ENCODE measurements at regions not wholly inside any gene's neighbourhood (a gene's known extent, or its start where the extent isn't known, plus 50 kb on each side); places are given as distances from the start of the nearest gene placed in this dataset.
"Not testable (repeated sequence)": the region's sequence is repeated elsewhere in the genome, so short reads cannot be mapped to it uniquely, and the experiment has no call there.

GRCh38 chr1:120519196-120519595 lies 104.4 kb downstream of the NBPF8 start:
- not testable (repeated sequence) for H3K36me3 ChIP-seq (ENCODE audit: control insufficient read depth, insufficient read depth, low read length); H3K9me3 ChIP-seq (ENCODE audit: control insufficient read depth, insufficient read depth, low read depth, low read length); H3K27ac ChIP-seq (ENCODE audit: low read depth, low read length); H3K4me3 ChIP-seq (ENCODE audit: low read depth, low read length); H3K27me3 ChIP-seq (ENCODE audit: control insufficient read depth, insufficient read depth, low read length); H3K9ac ChIP-seq (ENCODE audit: low read length); H3K4me1 ChIP-seq (ENCODE audit: control insufficient read depth, insufficient read depth, low read length)

- H3K9me3 ChIP-seq (ENCODE audit: control insufficient read depth, insufficient read depth, low read depth, low read length); H3K4me1 ChIP-seq (ENCODE audit: control insufficient read depth, insufficient read depth, low read length); H3K9ac ChIP-seq (ENCODE audit: low read length); H3K27ac ChIP-seq (ENCODE audit: low read depth, low read length); H3K4me3 ChIP-seq (ENCODE audit: low read depth, low read length); H3K36me3 ChIP-seq (ENCODE audit: control insufficient read depth, insufficient read depth, low read length); H3K27me3 ChIP-seq (ENCODE audit: control insufficient read depth, insufficient read depth, low read length): not testable (repeated sequence)
Measured at GRCh38 chr1:120524416-120524815, 109.6 kb downstream of the NBPF8 start.

- H3K27me3 ChIP-seq (ENCODE audit: control insufficient read depth, insufficient read depth, low read length); H3K36me3 ChIP-seq (ENCODE audit: control insufficient read depth, insufficient read depth, low read length); H3K27ac ChIP-seq (ENCODE audit: low read depth, low read length); H3K4me1 ChIP-seq (ENCODE audit: control insufficient read depth, insufficient read depth, low read length); H3K9me3 ChIP-seq (ENCODE audit: control insufficient read depth, insufficient read depth, low read depth, low read length); H3K9ac ChIP-seq (ENCODE audit: low read length); H3K4me3 ChIP-seq (ENCODE audit: low read depth, low read length): not testable (repeated sequence)
Measured at GRCh38 chr1:120525386-120525785, 110.6 kb downstream of the NBPF8 start.

GRCh38 chr1:120529475-120530089 lies 114.7 kb downstream of the NBPF8 start:
- not testable (repeated sequence) for H3K36me3 ChIP-seq (ENCODE audit: control insufficient read depth, insufficient read depth, low read length); H3K9me3 ChIP-seq (ENCODE audit: control insufficient read depth, insufficient read depth, low read depth, low read length); H3K4me3 ChIP-seq (ENCODE audit: low read depth, low read length); H3K27ac ChIP-seq (ENCODE audit: low read depth, low read length); H3K9ac ChIP-seq (ENCODE audit: low read length); H3K27me3 ChIP-seq (ENCODE audit: control insufficient read depth, insufficient read depth, low read length); H3K4me1 ChIP-seq (ENCODE audit: control insufficient read depth, insufficient read depth, low read length)

- not testable (repeated sequence) for H3K9me3 ChIP-seq (ENCODE audit: control insufficient read depth, insufficient read depth, low read depth, low read length); H3K4me3 ChIP-seq (ENCODE audit: low read depth, low read length); H3K4me1 ChIP-seq (ENCODE audit: control insufficient read depth, insufficient read depth, low read length); H3K27ac ChIP-seq (ENCODE audit: low read depth, low read length); H3K36me3 ChIP-seq (ENCODE audit: control insufficient read depth, insufficient read depth, low read length); H3K9ac ChIP-seq (ENCODE audit: low read length); H3K27me3 ChIP-seq (ENCODE audit: control insufficient read depth, insufficient read depth, low read length)
Measured at GRCh38 chr1:120531455-120531854, 116.6 kb downstream of the NBPF8 start.

GRCh38 chr1:120534361-120535047 lies 119.7 kb downstream of the NBPF8 start:
- H3K4me1 ChIP-seq (ENCODE audit: control insufficient read depth, insufficient read depth, low read length); H3K36me3 ChIP-seq (ENCODE audit: control insufficient read depth, insufficient read depth, low read length); H3K9ac ChIP-seq (ENCODE audit: low read length); H3K9me3 ChIP-seq (ENCODE audit: control insufficient read depth, insufficient read depth, low read depth, low read length); H3K27ac ChIP-seq (ENCODE audit: low read depth, low read length); H3K27me3 ChIP-seq (ENCODE audit: control insufficient read depth, insufficient read depth, low read length); H3K4me3 ChIP-seq (ENCODE audit: low read depth, low read length): not testable (repeated sequence)

GRCh38 chr1:120535052-120535451 lies 120.2 kb downstream of the NBPF8 start:
- not testable (repeated sequence) for H3K4me3 ChIP-seq (ENCODE audit: low read depth, low read length); H3K27ac ChIP-seq (ENCODE audit: low read depth, low read length); H3K9me3 ChIP-seq (ENCODE audit: control insufficient read depth, insufficient read depth, low read depth, low read length); H3K36me3 ChIP-seq (ENCODE audit: control insufficient read depth, insufficient read depth, low read length); H3K9ac ChIP-seq (ENCODE audit: low read length); H3K4me1 ChIP-seq (ENCODE audit: control insufficient read depth, insufficient read depth, low read length); H3K27me3 ChIP-seq (ENCODE audit: control insufficient read depth, insufficient read depth, low read length)

- H3K9ac ChIP-seq (ENCODE audit: low read length); H3K27ac ChIP-seq (ENCODE audit: low read depth, low read length); H3K4me3 ChIP-seq (ENCODE audit: low read depth, low read length); H3K27me3 ChIP-seq (ENCODE audit: control insufficient read depth, insufficient read depth, low read length); H3K9me3 ChIP-seq (ENCODE audit: control insufficient read depth, insufficient read depth, low read depth, low read length); H3K36me3 ChIP-seq (ENCODE audit: control insufficient read depth, insufficient read depth, low read length); H3K4me1 ChIP-seq (ENCODE audit: control insufficient read depth, insufficient read depth, low read length): not testable (repeated sequence)
Measured at GRCh38 chr1:120541394-120541793, 126.6 kb downstream of the NBPF8 start.

- H3K36me3 ChIP-seq (ENCODE audit: control insufficient read depth, insufficient read depth, low read length); H3K4me1 ChIP-seq (ENCODE audit: control insufficient read depth, insufficient read depth, low read length); H3K4me3 ChIP-seq (ENCODE audit: low read depth, low read length); H3K27me3 ChIP-seq (ENCODE audit: control insufficient read depth, insufficient read depth, low read length); H3K9me3 ChIP-seq (ENCODE audit: control insufficient read depth, insufficient read depth, low read depth, low read length); H3K27ac ChIP-seq (ENCODE audit: low read depth, low read length); H3K9ac ChIP-seq (ENCODE audit: low read length): not testable (repeated sequence)
Measured at GRCh38 chr1:120542365-120542764, 127.5 kb downstream of the NBPF8 start.

- not testable (repeated sequence) for H3K4me3 ChIP-seq (ENCODE audit: low read depth, low read length); H3K36me3 ChIP-seq (ENCODE audit: control insufficient read depth, insufficient read depth, low read length); H3K27me3 ChIP-seq (ENCODE audit: control insufficient read depth, insufficient read depth, low read length); H3K4me1 ChIP-seq (ENCODE audit: control insufficient read depth, insufficient read depth, low read length); H3K9ac ChIP-seq (ENCODE audit: low read length); H3K9me3 ChIP-seq (ENCODE audit: control insufficient read depth, insufficient read depth, low read depth, low read length); H3K27ac ChIP-seq (ENCODE audit: low read depth, low read length)
Measured at GRCh38 chr1:120542940-120543339, 128.1 kb downstream of the NBPF8 start.

- H3K9ac ChIP-seq (ENCODE audit: low read length); H3K27me3 ChIP-seq (ENCODE audit: control insufficient read depth, insufficient read depth, low read length); H3K4me3 ChIP-seq (ENCODE audit: low read depth, low read length); H3K9me3 ChIP-seq (ENCODE audit: control insufficient read depth, insufficient read depth, low read depth, low read length); H3K36me3 ChIP-seq (ENCODE audit: control insufficient read depth, insufficient read depth, low read length); H3K27ac ChIP-seq (ENCODE audit: low read depth, low read length); H3K4me1 ChIP-seq (ENCODE audit: control insufficient read depth, insufficient read depth, low read length): not testable (repeated sequence)
Measured at GRCh38 chr1:120544434-120544833, 129.6 kb downstream of the NBPF8 start.

GRCh38 chr1:120550335-120550734 lies 135.5 kb downstream of the NBPF8 start:
- H3K36me3 ChIP-seq (ENCODE audit: control insufficient read depth, insufficient read depth, low read length); H3K27ac ChIP-seq (ENCODE audit: low read depth, low read length); H3K27me3 ChIP-seq (ENCODE audit: control insufficient read depth, insufficient read depth, low read length); H3K9me3 ChIP-seq (ENCODE audit: control insufficient read depth, insufficient read depth, low read depth, low read length); H3K4me1 ChIP-seq (ENCODE audit: control insufficient read depth, insufficient read depth, low read length); H3K4me3 ChIP-seq (ENCODE audit: low read depth, low read length); H3K9ac ChIP-seq (ENCODE audit: low read length): not testable (repeated sequence)
